Retinal pigment epithelial cell (primary cell): ENCODE measurements at regions not wholly inside any gene's neighbourhood (a gene's known extent, or its start where the extent isn't known, plus 50 kb on each side); places are given as distances from the start of the nearest gene placed in this dataset.

Experiments used
- DNase-seq: peaks from one replicate; pipeline ENCODE4 v3.0.0-alpha.2; 2010; ENCODE audit warnings: low read depth
- H3K4me3 ChIP-seq: 2 replicates; pipeline ENCODE4 v1.5.1; 2011; ENCODE audit warnings: mild to moderate bottlenecking, low read length, control low read depth, moderate library complexity
- TF ChIP-seq, protein P1 (sequence below): conservative IDR thresholded peaks from 2 replicates; pipeline ENCODE4 v1.5.1; 2011; ENCODE audit warnings: low read depth, low read length, control low read depth, inconsistent platforms

DNA sequence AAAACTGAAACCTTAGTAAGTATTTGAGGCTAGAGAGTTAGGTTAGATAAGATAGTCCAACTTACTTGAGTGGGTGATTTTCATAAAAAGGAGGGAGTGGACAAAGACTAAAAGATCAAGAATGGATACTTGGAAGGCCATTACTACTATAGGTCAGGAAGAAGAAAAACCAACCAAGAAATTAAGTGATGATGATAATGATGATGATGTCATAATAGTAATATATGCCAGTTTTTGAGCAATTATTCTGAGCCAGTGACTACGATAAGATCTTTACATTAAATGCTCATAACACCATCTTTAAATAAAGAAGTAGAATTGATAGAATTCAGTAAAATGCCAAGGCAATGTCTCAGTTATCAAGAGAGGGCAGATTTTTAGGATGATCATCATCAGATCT, 430.7 kb upstream of the ADAMTS5 start:
- no peak for DNase-seq
- TF ChIP-seq, protein P1, sequence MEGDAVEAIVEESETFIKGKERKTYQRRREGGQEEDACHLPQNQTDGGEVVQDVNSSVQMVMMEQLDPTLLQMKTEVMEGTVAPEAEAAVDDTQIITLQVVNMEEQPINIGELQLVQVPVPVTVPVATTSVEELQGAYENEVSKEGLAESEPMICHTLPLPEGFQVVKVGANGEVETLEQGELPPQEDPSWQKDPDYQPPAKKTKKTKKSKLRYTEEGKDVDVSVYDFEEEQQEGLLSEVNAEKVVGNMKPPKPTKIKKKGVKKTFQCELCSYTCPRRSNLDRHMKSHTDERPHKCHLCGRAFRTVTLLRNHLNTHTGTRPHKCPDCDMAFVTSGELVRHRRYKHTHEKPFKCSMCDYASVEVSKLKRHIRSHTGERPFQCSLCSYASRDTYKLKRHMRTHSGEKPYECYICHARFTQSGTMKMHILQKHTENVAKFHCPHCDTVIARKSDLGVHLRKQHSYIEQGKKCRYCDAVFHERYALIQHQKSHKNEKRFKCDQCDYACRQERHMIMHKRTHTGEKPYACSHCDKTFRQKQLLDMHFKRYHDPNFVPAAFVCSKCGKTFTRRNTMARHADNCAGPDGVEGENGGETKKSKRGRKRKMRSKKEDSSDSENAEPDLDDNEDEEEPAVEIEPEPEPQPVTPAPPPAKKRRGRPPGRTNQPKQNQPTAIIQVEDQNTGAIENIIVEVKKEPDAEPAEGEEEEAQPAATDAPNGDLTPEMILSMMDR, result no peak
- H3K4me3 ChIP-seq, result no peak overlapping the region

- no peak overlapping the region for H3K4me3 ChIP-seq
- TF ChIP-seq, protein P1, result no peak
- DNase-seq, result no peak
These were observed 426.8 kb upstream of the ADAMTS5 start for GRCh38 chr21:27393726-27394125.

DNA sequence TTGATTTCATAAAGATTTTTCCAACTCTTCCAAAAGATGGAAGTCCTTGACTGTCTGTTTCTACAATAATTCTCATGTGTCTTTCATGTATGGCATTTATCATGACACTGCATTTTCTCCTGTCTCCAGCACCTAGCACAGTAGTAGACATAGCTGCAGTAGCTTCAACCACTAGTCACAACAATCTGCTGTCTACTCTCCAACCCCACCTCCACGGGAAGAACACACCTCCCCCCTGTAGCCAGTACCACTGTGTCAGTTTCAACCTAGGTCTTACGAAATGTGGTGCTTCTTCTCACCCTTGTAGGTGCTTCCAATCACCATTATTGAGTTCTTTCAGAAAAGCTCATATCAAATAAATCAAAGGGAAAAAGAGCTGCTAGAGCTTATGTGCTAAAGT, 425.1 kb upstream of the ADAMTS5 start:
- no peak overlapping the region for H3K4me3 ChIP-seq
- no peak for DNase-seq
- TF ChIP-seq, protein P1, result no peak

DNA sequence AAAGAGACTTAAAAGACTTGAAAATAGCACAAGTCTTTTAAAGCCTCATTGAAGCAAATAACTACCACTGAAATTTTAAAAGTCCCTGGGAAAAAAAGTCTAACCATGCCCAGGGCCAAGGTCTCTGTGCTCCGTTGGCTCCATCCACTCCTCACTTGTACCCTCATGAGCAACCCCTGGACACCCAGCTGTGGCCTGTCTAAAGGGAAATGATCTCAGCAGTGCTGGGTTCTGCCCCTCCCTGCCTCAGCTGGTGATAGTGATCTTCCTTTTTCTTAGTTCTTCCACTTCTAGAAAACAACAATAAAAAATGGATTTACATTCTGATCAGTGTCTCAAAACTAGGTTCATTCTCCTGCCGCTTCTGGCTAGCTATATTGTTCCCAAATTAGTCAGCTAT, 423.5 kb upstream of the ADAMTS5 start:
- TF ChIP-seq, protein P1, result no peak
- no peak for DNase-seq
- H3K4me3 ChIP-seq, result no peak overlapping the region

GRCh38 chr21:27388825-27389224, 421.9 kb upstream of the ADAMTS5 start:
- TF ChIP-seq, protein P1, result no peak
- no peak overlapping the region for H3K4me3 ChIP-seq
- no peak for DNase-seq

DNA sequence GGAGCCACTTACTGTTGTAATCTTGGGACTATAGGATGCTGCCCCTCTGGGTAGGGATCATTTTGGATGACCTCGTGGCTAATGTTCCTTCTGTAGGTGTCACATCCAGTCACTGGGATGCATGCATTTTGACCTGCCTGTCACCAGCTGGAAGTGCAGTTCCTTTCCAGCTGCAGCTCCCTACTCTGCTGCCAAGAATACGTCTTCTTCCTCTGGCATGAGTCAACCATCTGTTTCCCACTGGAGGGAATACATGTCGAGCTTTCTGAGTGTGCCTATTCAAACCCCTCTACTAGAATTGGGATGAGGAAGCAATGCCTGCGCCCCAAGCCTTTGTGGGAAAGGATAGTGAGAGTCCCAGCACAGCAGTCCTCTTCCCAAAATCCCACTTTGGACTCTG, 415.5 kb upstream of the ADAMTS5 start:
- no peak overlapping the region for H3K4me3 ChIP-seq
- DNase-seq, result no peak
- TF ChIP-seq, protein P1, result no peak

DNA sequence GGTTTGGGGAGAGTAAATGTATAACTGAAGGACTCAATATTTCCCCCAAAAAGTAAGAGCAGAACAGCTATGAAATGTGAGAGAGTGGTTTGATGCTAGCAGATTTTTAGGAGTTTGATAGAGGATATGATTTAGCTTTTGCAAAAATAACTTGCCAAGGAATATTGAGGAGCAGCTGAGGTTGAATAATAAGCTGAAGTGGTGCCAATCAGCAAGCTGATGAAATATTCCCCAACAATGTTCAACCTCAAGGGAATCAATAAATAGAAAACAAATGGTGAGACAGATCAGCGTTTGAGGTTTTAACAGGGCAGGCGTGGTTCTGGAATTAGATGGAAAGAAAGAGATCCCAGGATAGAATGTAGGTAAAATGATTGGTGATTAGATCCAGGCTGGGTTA, 413.4 kb upstream of the ADAMTS5 start:
- no peak overlapping the region for H3K4me3 ChIP-seq
- TF ChIP-seq, protein P1, result no peak
- DNase-seq, result no peak
